Aorta (tissue), 5 donors: ENCODE measurements at regions not wholly inside any gene's neighbourhood (a gene's known extent, or its start where the extent isn't known, plus 50 kb on each side); places are given as distances from the start of the nearest gene placed in this dataset.

Source experiments
- ATAC-seq: fragments of 200-7000 bp; cut with Tn5 transposase; one replicate; pipeline ENCODE4 v1.9.1; 2022; ENCODE audit warnings: moderate library complexity; ENCODE audit not compliant: low FRiP score
- DNase-seq, 2 donors: peaks; one replicate each; pipeline ENCODE4 v3.0.0-alpha.2; 2020
- H3K27ac ChIP-seq, 2 donors: one replicate each; pipeline ENCODE4 v1.5.1; 2013; ENCODE audit warnings: low read length in 2 of 2, mild to moderate bottlenecking in 2 of 2, moderate library complexity in 2 of 2, control low read depth in 1 of 2, inconsistent platforms in 1 of 2, low read depth in 1 of 2
- H3K27me3 ChIP-seq, 2 donors: one replicate each; pipeline ENCODE4 v1.6.1; 2013; ENCODE audit warnings: control low read depth in 1 of 2, low read length in 1 of 2, mild to moderate bottlenecking in 1 of 2, moderate library complexity in 1 of 2; ENCODE audit not compliant: insufficient read depth in 2 of 2, control insufficient read depth in 1 of 2
- H3K36me3 ChIP-seq, 2 donors: one replicate each; pipeline ENCODE4 v1.6.1; 2013; ENCODE audit warnings: control low read depth in 1 of 2, low read length in 1 of 2, mild to moderate bottlenecking in 1 of 2; ENCODE audit not compliant: insufficient read depth in 2 of 2, control insufficient read depth in 1 of 2
- H3K4me1 ChIP-seq, 2 donors: one replicate each; pipeline ENCODE4 v1.6.1; 2013; ENCODE audit warnings: low read length in 2 of 2, control low read depth in 1 of 2, mild to moderate bottlenecking in 1 of 2, moderate library complexity in 1 of 2; ENCODE audit not compliant: insufficient read depth in 2 of 2, control insufficient read depth in 1 of 2
- H3K4me3 ChIP-seq, 2 donors: one replicate each; pipeline ENCODE4 v1.5.1; 2013; ENCODE audit warnings: low read length in 2 of 2, control low read depth in 1 of 2, mild to moderate bottlenecking in 1 of 2
- H3K9me3 ChIP-seq: one replicate; pipeline ENCODE4 v1.6.1; 2013; ENCODE audit warnings: mild to moderate bottlenecking, low read length; ENCODE audit not compliant: control insufficient read depth
- WGBS, 2 donors: extraction: QIAGEN DNeasy Blood & Tissue Kit; methylation state at CpG; one replicate each; pipeline ENCODE4 v1.1.7; 2013; 5-methylcytosine and 5-hydroxymethylcytosine counted together
- intact Hi-C, 2 donors: fragments of 100-400 bp; cut with DNase I; formaldehyde crosslinking; loops; one replicate each; pipeline versions ENCODE4 v1.14.2 to v1.15.0; 2022
- donor health status: healthy with polysubstance abuse.
- donor health status: Bipolar disorder and iron deficiency.
- donor health status: DM: no; HTN: no; CAD: no.
- donor health status: DM: no; HTN: no; CAD: no.
- donor health status: DM: yes; HTN: yes; CAD: no.

- no peak for DNase-seq
- Histone ChIP-seq H3K4me3 (no peak overlapping the region), H3K27me3 (no peaks in the 10 kb centered on the region), H3K4me1 (no peaks in the 10 kb centered on the region), H3K36me3 (no peaks in the 10 kb centered on the region), H3K27ac (no peak overlapping the region), H3K9me3 (peaks cover 1% of the 10 kb centered on the region)
- intact Hi-C loops = no loop called here
- ATAC-seq = no peak
- 54 to 61% methylated on average over 6 of the region's 6 CpGs for WGBS, 2 donors
Observed at GRCh38 chr3:118075873-118076272, 958.8 kb downstream of the IGSF11 start.

GRCh38 chr3:118077332-118077731, 957.3 kb downstream of the IGSF11 start:
- DNase-seq (no peak), ATAC-seq (no peak)
- WGBS, 2 donors = 79 to 86% methylated on average over 1 of the region's 1 CpG
- no peaks in the 10 kb centered on the region for H3K36me3 ChIP-seq
- peaks cover 1% of the 10 kb centered on the region for H3K9me3 ChIP-seq
- no peaks in the 10 kb centered on the region for H3K27me3 ChIP-seq
- intact Hi-C loops = no loop called here
- H3K27ac ChIP-seq = no peak overlapping the region
- H3K4me1 ChIP-seq = no peaks in the 10 kb centered on the region
- no peak overlapping the region for H3K4me3 ChIP-seq

DNA sequence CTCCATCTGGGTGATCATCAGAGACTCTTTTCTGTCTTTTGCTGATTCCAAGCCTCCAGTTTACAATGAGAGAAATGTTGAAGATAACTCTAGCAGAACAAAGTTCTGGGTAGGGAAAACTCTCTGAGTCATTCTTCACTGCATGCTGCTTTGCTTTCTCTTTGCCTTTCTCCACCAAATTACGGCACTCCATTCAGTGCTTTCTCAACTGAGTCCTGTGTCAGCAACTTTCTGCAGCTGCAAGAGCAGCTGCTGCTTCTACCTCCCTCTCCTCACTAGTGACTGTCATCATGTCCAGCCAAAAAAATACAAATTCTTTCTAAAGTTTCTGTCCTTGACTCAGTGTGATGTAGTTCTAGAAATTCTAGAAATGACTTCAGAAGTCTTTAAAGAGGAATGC, 953.8 kb downstream of the IGSF11 start:
- no peak for ATAC-seq
- 8 to 11% methylated on average over 1 of the region's 1 CpG for WGBS, 2 donors

GRCh38 chr3:118088696-118089095, 946.0 kb downstream of the IGSF11 start:
- Histone ChIP-seq H3K27me3 (no peaks in the 10 kb centered on the region), H3K27ac (no peak overlapping the region), H3K4me3 (no peak overlapping the region), H3K36me3 (no peaks in the 10 kb centered on the region), H3K9me3 (no peaks in the 10 kb centered on the region), H3K4me1 (no peaks in the 10 kb centered on the region)
- intact Hi-C loops = no loop called here
- ATAC-seq (no peak), DNase-seq (no peak)
- 45 to 56% methylated on average over 3 of the region's 3 CpGs for WGBS, 2 donors

More for the DNA sequence above, 953.8 kb downstream of the IGSF11 start:
- H3K36me3 ChIP-seq = no peaks in the 10 kb centered on the region
- no peaks in the 10 kb centered on the region for H3K4me1 ChIP-seq
- intact Hi-C loops = no loop called here
- H3K9me3 ChIP-seq = no peaks in the 10 kb centered on the region
- no peak overlapping the region for H3K27ac ChIP-seq
- no peaks in the 10 kb centered on the region for H3K27me3 ChIP-seq
- no peak for DNase-seq
- no peak overlapping the region for H3K4me3 ChIP-seq

DNA sequence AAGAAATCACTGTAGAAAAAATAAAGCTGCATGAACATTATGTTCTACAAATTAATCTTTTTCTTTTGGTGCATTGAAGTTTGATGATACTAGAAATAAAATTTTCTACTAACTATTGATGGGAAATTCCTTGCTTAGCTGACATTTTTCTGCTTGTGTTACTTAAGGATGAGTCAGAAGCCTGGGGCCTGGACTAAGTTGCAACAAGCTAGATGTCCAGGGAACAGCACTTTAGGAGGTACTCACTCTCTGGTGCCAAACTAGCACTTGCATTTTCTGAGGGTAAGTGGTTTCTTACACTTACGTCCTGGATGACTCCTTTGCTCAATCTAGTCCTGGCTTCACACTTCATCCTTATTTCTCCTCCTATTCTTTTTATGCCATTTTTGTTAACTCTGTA, 945.1 kb downstream of the IGSF11 start:
- Histone ChIP-seq H3K9me3 (no peaks in the 10 kb centered on the region), H3K4me3 (no peak overlapping the region), H3K27me3 (no peaks in the 10 kb centered on the region), H3K4me1 (no peaks in the 10 kb centered on the region), H3K36me3 (no peaks in the 10 kb centered on the region), H3K27ac (no peak overlapping the region)
- intact Hi-C loops = no loop called here
- WGBS, 2 donors = 69 to 77% methylated on average over 1 of the region's 1 CpG
- no peak for DNase-seq
- no peak for ATAC-seq

DNA sequence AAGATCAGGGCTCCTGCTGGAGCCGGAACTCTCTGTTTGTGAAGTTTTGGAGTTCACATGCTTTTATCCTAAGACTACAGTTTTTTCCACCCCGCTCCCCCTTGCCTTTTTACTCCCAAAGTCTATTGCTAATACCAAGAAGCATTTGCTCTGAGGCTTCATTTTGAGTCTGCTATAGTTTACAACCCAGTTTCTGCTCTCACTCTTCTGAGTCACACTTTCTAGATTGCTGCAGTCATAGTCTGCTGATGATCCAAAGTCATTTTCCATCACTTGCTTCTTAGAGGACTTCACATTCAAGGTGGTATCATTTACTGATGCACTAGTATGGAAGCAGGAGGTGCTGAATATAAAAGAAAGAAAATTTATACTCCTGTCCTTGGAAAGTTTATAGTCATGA, 937.4 kb downstream of the IGSF11 start:
- Histone ChIP-seq H3K27me3 (no peaks in the 10 kb centered on the region), H3K9me3 (no peaks in the 10 kb centered on the region), H3K4me3 (no peak overlapping the region), H3K4me1 (no peaks in the 10 kb centered on the region), H3K27ac (no peak overlapping the region), H3K36me3 (no peaks in the 10 kb centered on the region)
- DNase-seq (no peak), ATAC-seq (no peak)
- intact Hi-C loops = no loop called here
- WGBS, 2 donors = 43 to 59% methylated on average over 2 of the region's 2 CpGs

- Histone ChIP-seq H3K36me3 (no peaks in the 10 kb centered on the region), H3K9me3 (no peaks in the 10 kb centered on the region), H3K27me3 (no peaks in the 10 kb centered on the region), H3K27ac (no peak overlapping the region), H3K4me3 (no peak overlapping the region), H3K4me1 (no peaks in the 10 kb centered on the region)
- intact Hi-C loops = no loop called here
- ATAC-seq (no peak), DNase-seq (no peak)
- 64 to 81% methylated on average over 1 of the region's 1 CpG for WGBS, 2 donors
Observed at GRCh38 chr3:118097660-118098059, 937.0 kb downstream of the IGSF11 start.

DNA sequence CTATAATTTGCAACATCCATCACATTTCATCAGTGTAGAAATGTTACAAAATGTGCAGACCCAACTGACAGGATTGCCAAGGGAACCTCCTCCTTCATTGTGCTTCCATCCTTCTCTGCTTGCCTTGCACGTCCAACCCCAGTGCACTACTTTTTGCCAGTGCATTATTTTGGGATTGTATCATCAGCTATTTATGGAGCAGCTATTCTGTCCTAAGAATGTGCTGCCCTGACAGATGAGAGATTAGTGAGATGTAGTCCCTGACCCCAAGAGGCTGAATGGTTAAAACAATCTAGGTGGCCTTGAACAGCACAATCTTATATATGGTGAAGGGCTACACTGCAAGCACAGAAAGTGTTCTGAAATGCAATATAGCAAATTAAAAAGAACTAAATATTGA, 935.8 kb downstream of the IGSF11 start:
- no peak overlapping the region for H3K4me3 ChIP-seq
- no peaks in the 10 kb centered on the region for H3K36me3 ChIP-seq
- ATAC-seq (no peak), DNase-seq (no peak)
- no peaks in the 10 kb centered on the region for H3K4me1 ChIP-seq
- H3K27me3 ChIP-seq = no peaks in the 10 kb centered on the region
- no peaks in the 10 kb centered on the region for H3K9me3 ChIP-seq
- intact Hi-C loops = no loop called here
- WGBS, 2 donors = 0 to 3% methylated on average over 1 of the region's 1 CpG
- H3K27ac ChIP-seq = no peak overlapping the region

- no peaks in the 10 kb centered on the region for H3K36me3 ChIP-seq
- no peaks in the 10 kb centered on the region for H3K4me1 ChIP-seq
- H3K9me3 ChIP-seq = no peaks in the 10 kb centered on the region
- H3K27ac ChIP-seq = no peak overlapping the region
- intact Hi-C loops = no loop called here
- no peak overlapping the region for H3K4me3 ChIP-seq
- 35 to 59% methylated on average over 2 of the region's 2 CpGs for WGBS, 2 donors
- H3K27me3 ChIP-seq = no peaks in the 10 kb centered on the region
- DNase-seq = no peak
- no peak for ATAC-seq
Observed at GRCh38 chr3:118101891-118102290, 932.8 kb downstream of the IGSF11 start.
